Activated CD8-positive, alpha-beta memory T cell treated with anti-CD3 and anti-CD28 coated beads for 1 hour (primary cell): ENCODE measurements at regions not wholly inside any gene's neighbourhood (a gene's known extent, or its start where the extent isn't known, plus 50 kb on each side); places are given as distances from the start of the nearest gene placed in this dataset.

Experiments used
- DNase-seq, 2 donors: peaks; one replicate each; pipeline ENCODE4 v3.0.0-alpha.2; 2020; ENCODE audit warnings: low read depth in 1 of 2; ENCODE audit errors: extremely low read depth in 1 of 2

DNA sequence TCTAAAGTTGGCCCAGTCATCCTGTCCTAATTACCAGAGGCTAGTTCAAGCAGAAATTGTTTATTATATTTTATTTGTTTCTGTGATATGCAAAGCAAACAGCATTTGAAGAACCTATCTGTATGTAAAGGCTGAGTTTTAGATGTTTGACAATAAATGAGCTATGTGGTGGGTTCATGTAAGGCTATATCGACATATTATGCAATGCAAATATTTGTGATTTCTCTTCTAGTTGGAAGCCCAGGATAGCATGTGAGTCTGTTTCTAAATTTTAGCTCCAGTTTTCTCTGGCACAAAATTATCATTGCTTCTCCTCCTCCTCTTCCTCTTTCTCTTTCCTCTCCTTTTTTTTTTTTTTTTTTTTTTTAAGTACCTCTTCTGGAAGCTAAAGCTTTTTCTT, 263.2 kb upstream of the LMCD1 start:
- DNase-seq: no peak

DNA sequence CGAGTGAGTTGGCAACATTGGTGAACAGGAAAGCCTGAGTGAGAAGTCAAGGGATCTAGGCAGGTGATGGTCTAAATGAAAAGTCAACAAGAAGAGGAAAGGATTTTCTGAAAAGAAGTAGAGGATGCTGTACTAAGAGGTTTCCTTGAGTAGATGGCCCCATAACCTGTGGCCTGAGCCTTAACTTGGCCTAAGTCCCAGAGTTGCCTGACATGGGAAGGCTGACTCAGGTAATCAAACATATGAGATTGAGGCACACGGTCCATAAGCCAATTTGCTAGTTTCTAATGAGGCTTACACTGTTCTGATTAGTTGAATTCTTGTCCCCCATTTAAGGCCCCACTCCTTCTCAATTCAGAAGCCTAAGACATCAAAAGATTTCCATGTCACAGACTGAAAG, 262.5 kb upstream of the LMCD1 start:
- no peak for DNase-seq

DNA sequence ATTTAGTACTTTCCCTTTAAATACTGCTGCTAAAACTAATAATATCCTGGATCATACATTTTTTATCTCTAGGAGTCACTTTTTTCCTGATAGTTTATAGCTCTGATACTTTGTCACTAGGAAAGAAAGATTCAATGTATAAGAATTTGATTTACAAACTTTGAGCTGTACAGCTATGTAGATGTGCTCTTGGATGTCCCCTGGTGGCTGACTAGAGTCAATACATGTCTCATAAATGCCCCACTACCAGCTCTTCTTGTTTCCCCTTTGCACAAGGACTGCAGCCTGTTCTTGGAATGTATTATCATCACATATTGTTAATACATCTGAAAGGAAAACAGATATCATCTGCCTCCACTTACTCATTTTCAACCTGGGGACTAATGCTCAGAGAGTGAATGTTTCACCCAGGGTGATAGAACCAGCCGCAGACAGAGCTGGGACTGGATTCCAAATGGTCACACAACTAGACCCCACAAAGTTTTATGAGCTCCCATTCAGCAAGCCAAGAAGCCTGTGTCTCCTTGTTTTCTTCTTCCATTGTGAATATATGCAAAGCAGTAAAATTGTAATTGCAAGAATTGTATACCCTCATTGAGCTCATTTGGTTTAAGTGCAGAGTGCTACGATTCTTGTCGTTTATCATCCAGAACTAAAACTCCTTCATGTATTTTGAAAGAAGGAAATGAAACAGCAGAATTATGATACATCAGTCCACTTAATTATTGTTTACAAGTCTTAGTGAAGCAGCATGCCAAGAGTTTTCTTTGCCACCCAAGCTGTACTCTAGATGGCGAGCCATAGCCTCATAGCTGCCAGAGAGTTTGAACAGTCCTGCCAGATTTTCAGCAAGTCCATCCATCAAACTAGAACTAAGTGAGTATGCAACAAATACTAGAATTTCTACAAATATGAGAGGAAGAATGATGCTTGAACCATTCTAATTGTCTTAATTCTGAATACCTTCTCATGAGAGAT, 261.6 kb upstream of the LMCD1 start:
- DNase-seq: no peak

DNA sequence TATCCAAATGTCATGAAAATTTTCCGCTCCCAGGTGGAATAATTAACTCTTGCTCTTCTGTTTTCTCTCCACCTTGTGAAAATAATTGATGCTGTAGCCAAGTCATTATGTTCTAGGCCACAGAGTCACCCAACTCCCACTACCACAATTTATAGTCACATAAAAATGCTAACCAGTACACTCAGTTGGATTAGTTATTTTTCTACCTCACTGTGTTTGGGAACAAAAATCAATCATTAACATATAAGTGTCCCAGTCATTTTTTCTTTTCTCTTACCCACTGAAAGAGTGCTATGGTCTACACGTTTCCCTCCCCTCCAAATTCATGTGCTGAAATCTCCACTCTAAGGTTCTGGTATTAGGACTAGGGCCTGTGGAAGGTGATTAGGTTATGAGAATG, 255.6 kb upstream of the LMCD1 start:
- DNase-seq: no peak

DNA sequence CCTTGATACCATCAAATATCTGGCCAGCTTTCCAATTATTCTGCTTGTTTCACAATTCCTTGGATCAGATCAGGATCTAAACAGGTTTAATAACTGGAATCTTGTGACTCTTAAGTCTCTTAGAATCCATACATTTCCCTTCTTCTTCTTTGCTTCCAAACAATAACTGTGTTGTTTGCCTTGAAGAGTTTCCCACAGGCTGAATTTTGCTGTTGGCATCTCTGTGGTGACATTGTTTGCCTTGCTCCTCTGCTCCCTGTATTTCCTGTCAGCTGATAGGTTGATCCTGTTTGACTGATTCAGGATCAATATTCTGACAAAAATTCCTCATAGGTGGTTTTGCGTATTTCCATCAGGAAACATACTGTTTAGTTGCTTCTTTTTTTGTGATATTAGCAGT, 248.4 kb upstream of the LMCD1 start:
- DNase-seq: no peak

DNA sequence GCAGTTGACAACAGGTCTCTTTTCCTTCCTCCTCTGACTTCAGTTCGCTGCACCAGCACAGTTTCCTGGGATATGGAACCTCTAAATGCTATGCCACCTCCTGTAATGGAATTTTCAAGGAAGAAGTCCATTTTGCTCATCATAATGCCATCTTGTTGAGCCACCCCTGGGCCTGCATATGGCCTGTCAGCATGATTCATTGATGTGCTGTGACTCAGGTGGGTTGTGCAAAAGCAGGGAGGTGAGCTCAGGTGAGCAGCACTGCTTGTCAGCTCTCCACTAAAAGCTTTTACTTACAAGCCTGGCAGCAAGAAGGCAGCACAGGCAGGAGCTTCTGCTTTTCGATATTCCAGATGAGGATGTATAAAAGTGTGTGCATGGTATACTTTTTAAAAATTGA, 247.1 kb upstream of the LMCD1 start:
- no peak for DNase-seq

DNA sequence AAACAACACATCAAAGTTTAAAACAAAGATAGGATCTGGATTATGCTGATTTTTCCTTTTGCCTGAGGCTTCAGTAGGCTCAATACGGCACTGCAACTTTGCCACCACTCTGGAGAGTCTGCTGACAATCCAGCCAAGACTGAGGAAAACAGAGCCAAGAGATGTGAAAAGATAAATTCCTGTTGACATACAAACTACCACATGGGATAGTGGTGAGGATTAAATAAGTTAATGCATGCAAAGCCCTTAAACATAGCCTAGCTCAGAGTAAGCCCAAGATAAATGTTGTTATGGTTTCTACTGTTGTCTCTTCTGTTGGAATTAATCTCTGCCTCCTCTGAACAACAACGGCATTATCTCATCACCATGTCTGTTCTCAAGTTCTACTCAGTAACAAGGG, 245.9 kb upstream of the LMCD1 start:
- no peak for DNase-seq

DNA sequence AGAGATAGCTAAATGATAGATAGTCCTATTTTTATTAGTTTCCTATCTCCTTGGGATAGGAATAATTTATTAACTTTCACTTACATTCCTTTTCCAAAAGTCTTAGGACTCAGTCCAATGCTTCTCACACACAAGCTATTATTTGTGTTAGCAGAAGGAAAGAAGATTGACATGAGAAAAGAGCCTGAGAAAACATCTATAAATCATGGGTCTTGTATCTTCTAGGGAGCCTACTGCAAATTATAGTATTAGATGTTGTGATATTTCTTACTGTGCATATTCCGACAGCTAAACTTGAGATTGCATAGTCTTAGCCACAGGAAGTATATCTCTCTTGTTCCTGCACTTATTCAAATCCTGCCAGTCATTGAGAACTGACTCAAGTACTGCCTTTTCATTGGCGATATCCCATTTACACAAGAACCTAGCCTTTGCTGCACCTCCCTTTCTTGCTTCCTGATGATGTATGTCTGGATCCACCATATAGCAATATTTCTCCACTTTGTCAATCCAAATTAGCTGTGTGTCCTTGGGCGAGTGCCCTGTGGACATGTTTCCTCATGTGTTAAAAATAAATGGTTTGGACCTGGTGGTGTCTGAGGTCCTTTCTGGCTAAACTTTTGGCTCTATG, 245.1 kb upstream of the LMCD1 start:
- no peak for DNase-seq

DNA sequence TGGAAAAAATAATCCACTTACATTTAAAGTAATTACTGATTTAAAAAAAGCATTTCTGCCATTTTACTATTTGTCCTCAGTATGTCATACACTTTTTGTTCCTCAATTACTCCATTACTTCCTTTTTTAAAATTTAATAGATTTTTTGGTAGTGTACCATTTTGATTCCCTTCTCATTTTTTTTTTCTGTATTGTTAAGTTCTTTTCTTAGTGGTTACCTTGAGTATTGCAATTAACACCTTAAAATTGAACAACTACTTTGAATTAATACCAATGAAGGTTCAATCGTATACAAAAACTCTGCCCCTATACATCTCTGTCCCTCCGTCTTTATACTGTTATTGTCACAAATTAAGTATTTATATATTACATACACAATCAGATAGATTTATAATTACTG, 240.6 kb upstream of the LMCD1 start:
- no peak for DNase-seq

DNA sequence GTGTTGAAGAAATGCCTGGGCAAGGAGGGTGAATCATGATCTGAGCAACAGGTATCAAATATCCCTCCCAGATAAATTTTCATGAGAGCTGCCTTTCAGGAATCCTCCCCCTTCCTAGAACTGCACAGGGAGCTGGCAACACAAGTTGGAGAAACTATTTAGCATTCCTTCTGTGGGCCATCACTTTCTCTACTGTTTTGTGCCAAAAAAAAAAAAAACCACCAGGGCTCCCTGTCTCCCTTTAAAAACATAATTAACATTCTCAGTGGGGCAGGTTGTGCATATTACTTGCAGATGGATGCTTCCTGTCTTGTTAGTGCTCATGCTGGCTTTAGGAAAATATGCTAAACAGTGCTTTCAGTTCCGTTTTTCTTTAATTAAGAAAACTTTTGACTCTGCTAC, 234.9 kb upstream of the LMCD1 start:
- DNase-seq: no peak

DNA sequence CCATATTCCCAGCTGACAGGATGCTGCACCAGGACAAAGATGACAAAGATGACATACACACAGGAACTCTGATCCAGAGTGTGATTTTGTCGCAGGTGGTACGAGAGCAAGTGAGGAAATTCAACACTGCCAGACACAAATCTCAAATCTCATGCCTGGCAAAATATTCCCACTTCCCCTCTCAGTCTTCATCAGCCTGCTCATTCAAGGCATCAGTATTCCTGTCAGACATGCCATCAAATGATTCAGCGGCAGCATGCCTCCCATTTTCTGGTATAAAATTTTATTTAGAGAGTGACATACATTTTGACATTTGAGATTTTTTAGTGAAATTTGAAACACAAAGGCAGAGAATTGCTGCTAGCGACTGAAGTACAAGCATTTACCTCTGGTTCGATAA, 228.1 kb upstream of the LMCD1 start:
- no peak for DNase-seq

DNA sequence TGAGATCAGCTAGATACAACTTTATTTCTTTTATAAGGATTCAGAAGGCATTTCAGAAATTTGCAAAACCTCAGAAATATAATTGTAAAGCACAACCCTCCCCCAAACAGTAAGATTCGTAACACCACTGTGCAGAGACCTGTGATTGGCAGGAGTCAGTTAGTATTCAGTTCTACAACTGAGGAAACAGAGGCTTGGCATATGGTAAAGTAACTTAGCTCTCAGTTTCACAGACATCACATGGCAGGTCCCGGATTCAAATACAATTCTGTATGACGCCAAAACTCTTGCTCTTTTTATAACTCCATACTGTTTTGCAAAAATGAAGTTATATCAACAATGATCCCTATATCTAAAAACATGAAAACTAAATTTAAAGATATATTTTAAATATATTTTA, 225.6 kb upstream of the LMCD1 start:
- no peak for DNase-seq

DNA sequence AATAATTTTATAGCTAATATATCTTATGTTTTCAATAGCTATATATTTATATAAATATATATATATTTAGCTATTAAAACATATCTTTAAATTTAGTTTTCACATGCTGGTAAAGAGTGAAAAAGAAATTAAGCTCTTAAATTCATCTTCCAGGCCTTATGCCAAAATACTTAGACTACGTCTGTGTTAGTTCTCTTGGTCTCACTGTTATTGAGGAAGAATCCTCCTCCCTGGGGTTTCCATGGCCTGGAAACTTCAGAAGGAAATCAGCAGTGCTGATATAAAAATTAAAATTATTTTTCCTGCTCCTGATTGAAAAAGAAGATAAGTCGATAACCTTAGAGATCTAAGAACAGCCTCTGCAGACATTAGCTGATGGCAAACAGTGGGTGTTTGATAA, 225.1 kb upstream of the LMCD1 start:
- DNase-seq: no peak

DNA sequence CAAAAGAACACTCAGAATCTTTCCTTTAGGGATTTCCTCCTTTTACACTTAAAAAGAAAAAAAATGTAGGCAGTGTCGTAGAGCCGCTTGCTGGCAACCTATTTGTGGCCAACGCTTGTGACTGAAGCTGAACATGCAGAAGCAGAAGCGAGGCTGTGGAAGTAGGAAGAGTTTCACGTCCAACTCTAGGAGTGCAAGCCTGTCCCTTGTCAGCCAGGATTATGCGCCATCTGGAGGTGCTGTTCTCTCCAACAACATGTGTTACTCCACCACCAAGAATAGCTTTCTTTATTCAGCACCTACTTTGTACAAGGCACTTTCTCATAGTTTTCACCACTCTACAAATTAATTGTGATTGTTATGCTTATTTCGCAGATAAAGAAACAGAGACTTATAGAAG, 223.2 kb upstream of the LMCD1 start:
- no peak for DNase-seq

DNA sequence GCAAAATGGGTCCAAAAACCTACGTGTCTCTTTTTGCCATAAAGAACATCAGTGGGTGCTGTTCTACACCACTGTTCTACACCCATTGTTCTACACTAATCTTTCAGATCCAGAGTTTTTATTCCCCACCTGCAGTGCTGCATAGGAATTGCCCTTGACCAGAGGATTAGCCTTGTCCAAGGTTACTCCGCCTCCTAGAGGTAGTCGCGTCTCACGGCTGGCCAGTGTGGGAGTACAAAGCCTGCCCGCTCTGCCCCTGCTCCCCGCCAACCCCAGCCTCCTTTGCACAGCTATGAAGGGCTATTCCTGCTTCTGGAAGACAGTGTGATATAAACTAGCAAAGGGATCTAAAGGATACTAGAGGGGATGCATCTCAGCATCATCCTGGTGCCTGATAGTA, 222.1 kb upstream of the LMCD1 start:
- no peak for DNase-seq

DNA sequence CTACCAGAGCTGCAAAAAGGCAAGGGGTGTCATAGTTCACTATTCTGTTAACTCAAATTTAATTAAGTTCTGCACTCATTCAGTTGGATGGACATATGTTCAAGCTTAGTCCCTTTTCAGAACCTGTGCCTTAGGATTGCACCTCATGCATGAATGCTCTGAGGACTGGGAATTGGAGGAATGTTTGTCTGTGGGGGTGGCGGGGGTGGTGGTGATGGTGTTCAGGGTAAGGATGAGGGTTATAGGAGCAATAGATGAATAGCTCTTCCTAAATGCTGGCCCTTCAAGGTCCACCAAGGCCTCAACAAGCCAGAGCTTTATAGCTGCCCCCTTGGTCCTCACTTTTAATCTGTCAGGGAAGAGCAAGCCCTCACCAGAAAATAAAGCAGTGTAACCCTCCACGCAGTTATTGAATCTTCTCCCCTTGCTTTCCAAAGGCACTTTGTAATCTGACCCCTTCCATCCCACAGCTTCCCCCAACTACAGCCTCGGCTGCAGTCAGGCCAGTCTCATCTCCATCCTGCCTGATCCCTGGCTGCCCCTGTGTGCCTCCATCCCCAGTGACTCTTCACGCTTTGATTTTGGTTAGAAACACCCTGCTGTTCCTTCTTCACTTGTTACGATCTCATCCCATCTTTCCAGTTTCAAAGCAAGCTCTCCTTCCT, 221.6 kb upstream of the LMCD1 start:
- DNase-seq: no peak

DNA sequence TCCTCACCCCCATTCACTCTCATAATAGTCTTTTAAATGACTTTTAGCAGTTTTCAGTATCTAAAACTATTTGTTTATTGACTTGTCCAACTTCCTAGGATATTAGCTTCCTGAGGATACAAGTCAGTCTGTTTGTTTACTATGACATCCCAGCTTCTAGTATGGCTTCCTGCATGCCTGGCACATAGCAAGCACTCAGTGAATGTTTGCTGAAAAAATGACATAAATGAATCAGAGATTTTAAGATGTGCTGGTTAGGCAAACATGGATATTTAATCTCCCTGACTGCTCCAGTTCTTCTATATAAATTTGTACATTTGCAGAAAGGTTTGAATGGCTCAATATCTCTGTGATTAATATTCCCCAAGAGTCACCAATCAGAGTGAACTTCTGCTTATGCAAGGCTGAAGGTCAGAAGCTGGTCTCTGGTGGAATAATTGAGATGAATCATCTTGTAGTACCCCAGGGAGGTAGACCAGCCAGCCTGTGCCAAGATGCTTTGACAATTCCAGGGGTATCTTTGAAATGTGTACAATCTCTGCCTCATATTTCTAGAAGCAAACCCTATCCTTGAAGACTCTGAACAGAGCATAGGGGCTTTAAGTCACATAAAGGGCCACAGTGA, 219.0 kb upstream of the LMCD1 start:
- no peak for DNase-seq

DNA sequence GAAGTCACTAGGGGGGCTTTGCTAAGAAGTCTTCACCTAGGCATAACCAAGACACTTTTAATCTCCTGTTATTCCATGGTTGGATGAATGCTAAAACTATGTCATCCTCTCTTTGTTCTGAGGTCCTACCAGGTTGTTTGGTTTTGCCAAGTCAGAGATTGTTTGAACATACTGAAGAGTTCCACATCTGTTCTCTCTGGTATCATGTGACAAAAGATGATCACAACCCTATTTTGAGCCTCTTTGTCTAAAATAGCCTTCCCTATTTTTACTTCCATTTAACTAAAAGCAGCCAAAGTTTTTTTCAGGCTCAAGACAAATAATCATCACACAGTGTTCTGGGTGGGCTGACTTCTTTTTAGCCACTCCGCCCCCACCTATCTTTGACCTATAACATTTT, 218.4 kb upstream of the LMCD1 start:
- DNase-seq: no peak

DNA sequence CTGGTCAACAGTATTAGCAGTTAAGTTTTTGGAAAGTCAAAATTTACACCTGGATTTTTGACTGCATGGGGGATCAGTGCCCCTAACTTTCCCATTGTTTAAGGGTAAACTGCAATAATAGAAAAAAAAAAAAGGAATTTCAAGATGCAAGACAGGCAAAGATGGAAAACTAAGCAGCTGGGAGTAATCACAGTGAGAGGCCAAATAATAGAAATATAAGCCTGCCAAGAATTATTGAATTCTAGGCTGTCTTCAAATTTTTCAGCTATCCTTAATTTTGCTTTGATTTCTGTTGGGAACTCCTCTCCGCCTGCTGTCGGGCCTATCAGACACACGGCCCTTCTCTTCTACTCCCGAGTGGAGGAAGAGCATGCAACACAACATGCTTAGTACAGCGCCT, 215.5 kb upstream of the LMCD1 start:
- DNase-seq: no peak

DNA sequence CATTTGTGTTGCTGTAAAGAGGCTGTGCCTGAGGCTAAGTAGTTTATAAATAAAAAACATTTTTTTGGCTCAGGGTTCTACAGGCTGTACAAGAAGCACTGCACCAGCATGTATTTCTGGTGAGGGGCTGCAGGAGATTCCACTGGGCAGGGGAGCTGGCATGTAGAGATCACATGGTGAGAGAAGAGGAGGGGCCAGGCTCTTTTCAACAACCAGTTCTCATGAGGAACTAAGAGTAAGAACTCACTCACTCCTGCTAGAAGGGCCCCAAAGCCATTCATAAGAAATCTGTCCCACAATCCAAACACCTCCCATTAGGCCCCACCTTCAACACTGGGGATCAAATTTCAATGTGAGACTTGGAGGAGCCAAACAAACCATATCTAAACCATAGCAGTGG, 214.9 kb upstream of the LMCD1 start:
- no peak for DNase-seq

DNA sequence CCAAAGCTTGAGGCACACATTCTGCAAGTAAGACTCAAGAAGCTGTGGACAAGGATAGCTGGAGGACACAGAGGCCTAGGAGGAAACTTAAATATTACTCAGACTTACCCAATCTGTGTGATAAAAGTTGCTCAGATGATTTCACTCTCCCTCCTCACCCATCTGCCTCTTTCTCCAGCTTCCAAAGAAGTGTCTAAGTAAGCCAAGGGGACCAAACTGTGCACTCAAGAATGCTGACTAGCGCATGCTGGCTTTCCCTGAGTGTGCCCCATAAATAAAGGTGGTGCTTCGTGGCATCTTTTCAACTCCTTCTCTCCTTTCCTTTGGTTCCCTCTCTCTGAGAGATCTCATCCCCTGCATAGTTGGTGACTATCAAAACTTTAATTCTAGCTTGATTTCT, 211.0 kb upstream of the LMCD1 start:
- DNase-seq: no peak

DNA sequence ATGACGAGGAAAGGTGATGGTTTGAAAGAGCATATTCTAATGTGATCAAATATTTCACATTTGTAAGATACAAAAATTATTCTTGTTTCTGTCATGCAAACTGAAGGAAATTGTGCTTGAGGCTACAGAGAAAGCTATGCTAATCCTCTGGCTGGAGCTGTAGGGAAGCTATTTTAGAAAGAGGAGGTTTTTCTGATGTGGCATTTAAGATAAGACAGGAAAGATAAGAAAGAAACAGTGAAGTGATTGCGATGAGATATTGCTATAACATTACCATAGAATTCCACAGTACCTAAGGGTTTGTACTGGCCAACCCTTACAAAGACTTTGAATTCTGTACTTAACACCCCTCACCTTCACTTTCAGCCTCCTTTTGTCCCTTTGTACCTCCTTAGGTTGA, 205.2 kb upstream of the LMCD1 start:
- DNase-seq: no peak
